ENCODE measurements at regions not wholly inside any gene's neighbourhood (a gene's known extent, or its start where the extent isn't known, plus 50 kb on each side); places are given as distances from the start of the nearest gene placed in this dataset.

DNA sequence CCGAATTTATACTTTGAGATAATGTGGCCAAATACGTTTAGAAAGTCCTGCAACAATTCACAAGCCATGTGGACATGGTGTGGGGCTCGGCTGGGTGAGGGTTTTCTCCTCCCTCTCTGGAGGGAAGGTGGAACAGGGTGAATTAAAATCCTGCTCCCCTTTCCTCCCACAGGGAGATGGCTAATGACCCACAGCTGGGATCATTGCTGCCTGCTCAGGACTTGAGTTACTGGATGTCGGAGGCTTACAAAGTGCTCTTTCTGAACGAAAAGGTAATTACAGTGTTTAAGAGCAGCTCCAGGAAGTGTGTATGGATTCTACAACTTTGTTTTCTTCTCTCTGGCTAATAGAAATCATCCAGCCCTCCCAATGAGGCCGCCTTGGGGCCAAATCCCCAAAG is 97.9 kb upstream of the ALKAL2 start:
- ChIA-PET CTCF (no interaction called here), POLR2A (no interaction called here)
- TF ChIP-seq, protein P1, sequence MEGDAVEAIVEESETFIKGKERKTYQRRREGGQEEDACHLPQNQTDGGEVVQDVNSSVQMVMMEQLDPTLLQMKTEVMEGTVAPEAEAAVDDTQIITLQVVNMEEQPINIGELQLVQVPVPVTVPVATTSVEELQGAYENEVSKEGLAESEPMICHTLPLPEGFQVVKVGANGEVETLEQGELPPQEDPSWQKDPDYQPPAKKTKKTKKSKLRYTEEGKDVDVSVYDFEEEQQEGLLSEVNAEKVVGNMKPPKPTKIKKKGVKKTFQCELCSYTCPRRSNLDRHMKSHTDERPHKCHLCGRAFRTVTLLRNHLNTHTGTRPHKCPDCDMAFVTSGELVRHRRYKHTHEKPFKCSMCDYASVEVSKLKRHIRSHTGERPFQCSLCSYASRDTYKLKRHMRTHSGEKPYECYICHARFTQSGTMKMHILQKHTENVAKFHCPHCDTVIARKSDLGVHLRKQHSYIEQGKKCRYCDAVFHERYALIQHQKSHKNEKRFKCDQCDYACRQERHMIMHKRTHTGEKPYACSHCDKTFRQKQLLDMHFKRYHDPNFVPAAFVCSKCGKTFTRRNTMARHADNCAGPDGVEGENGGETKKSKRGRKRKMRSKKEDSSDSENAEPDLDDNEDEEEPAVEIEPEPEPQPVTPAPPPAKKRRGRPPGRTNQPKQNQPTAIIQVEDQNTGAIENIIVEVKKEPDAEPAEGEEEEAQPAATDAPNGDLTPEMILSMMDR (IDR thresholded peaks at IDR 0.05; ENCODE audit: control extremely low read depth, extremely low read depth, low read depth, missing control alignments) = no peak
- no peak for DNase-seq (ENCODE audit: extremely low spot score)

DNA sequence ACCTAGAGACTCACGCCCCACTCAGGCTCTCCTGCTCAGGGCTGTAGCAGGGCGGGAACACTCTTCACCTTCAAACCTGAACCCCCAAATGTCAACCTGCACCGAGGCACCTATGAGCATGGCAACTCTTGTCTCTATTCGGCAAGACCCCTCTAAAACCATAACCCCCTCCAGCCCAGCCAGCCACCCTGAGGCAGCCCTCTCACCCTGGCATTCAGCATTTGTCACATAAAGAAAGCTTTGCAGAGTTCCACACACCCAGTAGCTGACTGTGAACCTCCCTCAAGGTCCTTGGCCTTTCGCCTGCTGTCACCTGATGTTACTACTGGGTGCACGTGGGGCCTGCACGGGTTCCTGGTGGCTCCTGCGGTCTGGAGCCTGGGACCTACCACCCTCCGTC is 97.2 kb upstream of the ALKAL2 start:
- TF ChIP-seq, protein P1 (IDR thresholded peaks at IDR 0.05; ENCODE audit: control extremely low read depth, extremely low read depth, low read depth, missing control alignments) = no peak
- no peak for DNase-seq (ENCODE audit: extremely low spot score)
- ChIA-PET CTCF (no interaction called here), POLR2A (no interaction called here)

DNA sequence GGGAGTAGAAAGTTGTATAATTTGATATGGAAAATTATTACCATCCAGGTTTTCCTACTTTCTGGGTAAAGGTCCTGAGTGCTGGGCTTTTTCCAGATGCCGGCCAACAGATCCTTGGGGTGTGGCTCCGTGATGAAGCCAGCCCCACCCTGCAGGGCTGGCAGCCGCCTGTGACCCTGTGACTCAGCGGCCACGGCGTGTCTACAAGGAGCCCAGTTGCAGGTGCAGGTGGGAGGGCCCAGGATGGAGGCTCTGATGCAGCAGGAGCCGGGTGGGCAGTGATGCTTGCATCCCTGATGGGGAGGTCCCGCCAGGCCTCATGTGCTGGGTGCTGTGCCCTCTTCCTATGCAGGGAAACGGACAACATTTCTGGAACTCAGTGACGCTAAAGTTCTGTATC is 96.0 kb upstream of the ALKAL2 start:
- DNase-seq (ENCODE audit: extremely low spot score) = no peak
- ChIA-PET POLR2A (no interaction called here), CTCF (interaction anchor here (1.0 kb wide), 1 partner anchor 8 kb away, joined by 3 read pairs; no protein-coding TSS in a partner anchor)

DNA sequence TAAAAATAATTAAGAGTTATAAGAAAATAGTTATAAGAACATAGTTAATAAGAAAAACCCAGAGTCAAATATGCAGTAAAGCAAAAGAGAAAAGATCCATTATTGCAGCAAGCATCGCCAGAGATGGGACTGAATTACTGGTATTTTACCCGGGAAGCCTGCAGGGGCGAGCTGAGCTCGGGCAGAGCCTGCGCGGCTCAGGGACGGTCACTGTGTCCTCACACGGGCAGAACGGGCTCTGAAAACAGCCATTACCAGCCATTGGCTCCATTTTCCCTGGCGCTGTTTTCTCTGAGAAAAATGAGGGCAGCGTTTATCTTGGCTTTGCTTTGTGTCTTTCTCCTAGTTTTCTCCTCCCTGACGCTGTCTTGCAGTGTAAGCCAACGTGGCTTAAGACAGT is 95.3 kb upstream of the ALKAL2 start:
- no peak for DNase-seq (ENCODE audit: extremely low spot score)

More for the DNA sequence above, 96.0 kb upstream of the ALKAL2 start:
- TF ChIP-seq, protein P1 (IDR thresholded peaks at IDR 0.05; ENCODE audit: control extremely low read depth, extremely low read depth, low read depth, missing control alignments) = no peak

DNA sequence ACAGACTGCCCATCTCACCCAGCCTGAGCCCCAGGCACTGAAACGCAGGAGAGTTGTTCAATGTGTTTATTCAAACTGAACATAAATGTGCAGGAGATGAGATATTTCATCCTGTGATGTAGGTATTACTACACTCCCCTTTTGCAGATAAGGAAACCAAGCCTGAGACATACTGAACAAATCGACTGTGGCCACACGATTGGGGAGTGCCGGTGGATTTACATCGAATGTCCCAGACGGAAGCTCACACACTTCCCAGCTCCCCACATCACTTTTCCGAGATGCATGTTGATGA is 94.8 kb upstream of the ALKAL2 start:
- no peak for DNase-seq (ENCODE audit: extremely low spot score)
- POLR2A ChIA-PET = no interaction called here
- TF ChIP-seq, protein P1 (IDR thresholded peaks at IDR 0.05; ENCODE audit: control extremely low read depth, extremely low read depth, low read depth, missing control alignments) = no peak
- CTCF ChIA-PET = no interaction called here

More for the DNA sequence above, 95.3 kb upstream of the ALKAL2 start:
- ChIA-PET CTCF (no interaction called here), POLR2A (no interaction called here)
- TF ChIP-seq, protein P1 (IDR thresholded peaks at IDR 0.05; ENCODE audit: control extremely low read depth, extremely low read depth, low read depth, missing control alignments) = no peak

DNA sequence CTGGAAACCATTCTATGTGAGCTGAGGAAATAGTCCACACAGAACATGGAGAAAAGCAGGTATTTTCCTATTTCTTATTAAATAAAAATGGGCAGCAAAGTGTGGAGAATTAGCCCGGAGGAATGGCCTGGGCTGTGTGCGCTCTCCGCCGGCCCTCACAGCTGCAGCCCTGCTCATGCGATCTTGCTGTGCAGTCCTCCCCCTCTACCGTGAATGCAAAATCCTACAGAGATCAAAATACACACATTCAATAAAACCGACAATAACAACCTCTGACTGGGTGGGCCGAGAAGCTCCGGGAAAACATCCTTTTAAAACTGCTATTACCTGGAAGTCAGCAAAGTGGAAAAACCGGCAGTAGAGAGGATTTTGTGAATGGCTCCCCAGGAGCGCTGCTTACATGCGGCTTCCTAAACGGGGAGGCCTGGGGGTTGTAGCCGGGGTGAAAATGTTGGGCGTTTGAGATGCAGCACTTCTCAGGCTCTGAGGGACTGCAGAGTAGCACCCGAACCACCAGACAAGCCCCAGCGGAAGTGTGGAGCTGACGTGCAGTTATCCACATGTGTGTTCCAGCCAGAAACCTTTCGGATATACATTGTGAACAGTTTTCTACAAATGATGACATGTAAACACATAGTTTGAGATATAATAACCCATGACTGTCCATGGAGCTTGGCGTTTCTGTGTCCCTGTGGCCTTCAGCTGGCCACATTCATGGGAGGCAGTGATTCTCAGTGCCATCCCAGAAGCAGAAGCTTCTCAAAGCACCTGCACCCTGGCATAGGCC is 94.2 kb upstream of the ALKAL2 start:
- CTCF ChIA-PET = no interaction called here
- POLR2A ChIA-PET = no interaction called here
- TF ChIP-seq, protein P1 (IDR thresholded peaks at IDR 0.05; ENCODE audit: control extremely low read depth, extremely low read depth, low read depth, missing control alignments) = no peak

More for the DNA sequence above, 94.2 kb upstream of the ALKAL2 start:
- DNase-seq (ENCODE audit: extremely low spot score) = no peak
